ENCODE measurements at regions not wholly inside any gene's neighbourhood (a gene's known extent, or its start where the extent isn't known, plus 50 kb on each side); places are given as distances from the start of the nearest gene placed in this dataset.
A peak's percentile ranks its signal among the peaks of the same experiment; 100 is the strongest.

GRCh38 chr9:88800329-88800682, 191.0 kb upstream of the S1PR3 start:
- no peak for DNase-seq

- no peak for DNase-seq
These were observed 190.0 kb upstream of the S1PR3 start for GRCh38 chr9:88801214-88801796.

GRCh38 chr9:88802533-88802932, 188.7 kb upstream of the S1PR3 start:
- no peak for DNase-seq

GRCh38 chr9:88803546-88804253, 187.6 kb upstream of the S1PR3 start:
- peak; percentile 70 for DNase-seq

- DNase-seq = no peak
These were observed 187.0 kb upstream of the S1PR3 start for GRCh38 chr9:88804254-88804596.

GRCh38 chr9:88805217-88805943, 185.9 kb upstream of the S1PR3 start:
- DNase-seq = no peak

DNA sequence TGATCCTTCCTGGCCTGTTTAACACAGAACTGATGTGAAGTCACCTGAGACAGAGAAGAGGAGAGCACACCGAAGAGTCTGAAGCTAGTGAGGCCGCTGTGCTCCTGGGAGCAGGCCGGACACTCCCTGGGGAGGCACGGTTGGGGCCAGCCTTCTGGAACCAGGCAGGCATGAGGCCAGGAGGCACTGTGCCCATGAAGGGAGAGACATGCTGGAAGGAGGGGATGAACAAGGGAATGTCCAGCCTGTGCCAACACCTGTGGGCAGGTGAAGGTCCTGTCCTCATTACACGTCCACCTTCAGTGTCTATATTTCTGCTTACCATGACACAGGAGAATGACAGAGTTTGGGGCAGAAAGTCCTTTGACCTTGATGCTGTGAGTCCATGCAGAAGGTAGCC, 183.8 kb upstream of the S1PR3 start:
- no peak for DNase-seq

- DNase-seq = peak; percentile 40
These were observed 183.1 kb upstream of the S1PR3 start for GRCh38 chr9:88808019-88808656.

DNA sequence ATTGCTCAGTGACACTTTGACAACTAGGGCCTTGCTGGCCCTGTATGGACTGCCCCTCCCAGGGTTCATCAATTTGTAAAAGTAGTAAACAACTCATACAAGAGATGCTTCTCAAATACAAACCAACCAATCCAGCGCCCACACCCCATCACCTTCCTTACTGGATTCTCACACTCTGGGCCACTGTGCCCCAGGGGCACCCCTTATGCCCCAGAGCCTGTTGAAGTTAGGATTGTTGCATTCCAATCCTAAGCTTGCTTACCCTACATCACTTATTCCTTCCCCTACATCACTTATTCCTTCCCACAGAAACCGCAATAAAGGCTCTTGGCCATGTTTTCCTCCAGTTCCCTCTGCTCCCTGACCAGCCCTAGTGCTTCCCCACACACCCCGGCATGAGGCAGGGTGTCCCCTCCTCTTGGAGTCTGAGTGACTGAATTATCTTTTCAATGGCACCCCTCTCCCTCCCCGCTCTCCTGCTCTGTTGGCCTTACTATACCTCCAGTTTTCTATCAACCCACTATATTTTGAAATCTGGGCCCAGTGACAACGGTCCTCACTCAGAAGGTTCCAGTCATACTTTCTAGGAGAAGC, 182.4 kb upstream of the S1PR3 start:
- no peak for DNase-seq

GRCh38 chr9:88809355-88810161, 181.7 kb upstream of the S1PR3 start:
- DNase-seq = peak; percentile 52

GRCh38 chr9:88810826-88811225, 180.4 kb upstream of the S1PR3 start:
- DNase-seq = no peak

GRCh38 chr9:88811511-88811910, 179.8 kb upstream of the S1PR3 start:
- no peak for DNase-seq

DNA sequence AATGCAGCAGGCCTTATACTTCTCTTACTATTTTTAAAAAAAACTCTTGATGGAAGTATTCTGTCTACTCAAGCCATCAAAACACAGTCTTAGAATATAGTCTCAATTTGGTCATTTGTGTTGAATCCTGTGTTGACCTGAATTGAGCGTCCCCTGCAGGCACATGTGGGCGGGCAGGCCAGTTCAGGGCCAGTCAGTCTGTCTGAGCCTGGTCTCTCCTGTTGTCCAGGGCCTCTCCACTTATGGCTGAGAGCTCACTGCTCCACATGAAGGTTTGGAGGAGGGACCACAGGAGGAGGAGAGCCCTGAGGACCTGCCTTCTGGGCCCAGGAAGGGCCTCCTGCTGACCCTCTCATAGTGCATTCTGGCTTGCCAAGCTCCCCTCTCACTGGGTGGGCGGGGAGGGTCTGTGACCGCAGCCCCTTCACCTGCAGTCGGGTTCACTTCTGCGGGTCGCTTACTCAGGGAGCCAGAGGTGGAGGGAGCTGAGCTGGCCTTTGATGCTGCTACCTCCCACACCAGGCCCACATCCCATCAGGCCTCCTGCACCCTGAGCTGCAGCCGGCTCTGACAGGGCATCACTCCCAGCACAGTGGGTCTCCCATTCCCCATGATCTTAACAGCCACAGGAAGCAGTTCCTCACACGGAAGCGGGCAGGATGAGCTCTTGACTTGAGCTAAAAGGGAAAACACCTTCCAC, 178.2 kb upstream of the S1PR3 start:
- no peak for DNase-seq

GRCh38 chr9:88813638-88814209, 177.5 kb upstream of the S1PR3 start:
- DNase-seq = no peak

DNA sequence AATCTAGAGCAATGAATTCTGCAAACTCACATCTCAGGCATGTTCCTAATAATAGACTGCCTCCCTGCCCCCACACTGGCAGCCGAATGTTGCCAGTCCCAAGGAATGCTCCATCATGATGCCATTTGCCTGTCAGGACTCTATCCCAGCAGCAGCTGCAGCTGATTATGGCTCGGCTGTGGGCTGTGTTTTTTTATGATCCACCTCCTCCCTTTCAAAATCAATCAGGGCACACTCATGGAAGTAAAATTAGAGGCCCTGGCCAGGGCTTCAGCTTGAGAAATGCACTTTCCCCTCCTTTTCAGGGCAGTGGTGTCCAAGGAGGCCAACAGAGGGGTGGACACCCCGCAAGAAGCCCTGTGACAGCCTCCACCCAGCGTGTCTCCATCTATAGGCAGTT, 176.7 kb upstream of the S1PR3 start:
- peak; percentile 92 for DNase-seq

- peak; percentile 90 for DNase-seq
These were observed 175.1 kb upstream of the S1PR3 start for GRCh38 chr9:88816141-88816540.

DNA sequence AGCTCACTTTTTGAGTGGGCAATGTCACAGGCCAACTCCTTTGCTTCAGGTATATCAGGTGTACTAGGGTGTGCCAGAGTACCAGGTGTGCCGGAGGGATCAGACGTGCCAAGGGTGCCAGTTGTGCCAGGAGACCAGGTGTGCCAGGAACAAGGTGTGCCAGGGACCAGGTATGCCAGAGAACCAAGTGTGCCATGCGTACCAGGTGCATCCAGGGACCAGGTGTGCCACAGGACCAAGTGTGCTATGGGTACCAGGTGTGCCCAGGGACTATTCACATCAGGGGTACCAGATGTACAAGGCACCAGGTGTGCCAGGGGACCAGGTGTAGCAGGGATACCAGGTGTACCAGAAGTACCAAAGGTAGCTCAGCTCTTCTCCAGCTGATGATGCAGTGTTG, 174.7 kb upstream of the S1PR3 start:
- no peak for DNase-seq

- peak; percentile 48 for DNase-seq
These were observed 173.6 kb upstream of the S1PR3 start for GRCh38 chr9:88817628-88818027.

DNA sequence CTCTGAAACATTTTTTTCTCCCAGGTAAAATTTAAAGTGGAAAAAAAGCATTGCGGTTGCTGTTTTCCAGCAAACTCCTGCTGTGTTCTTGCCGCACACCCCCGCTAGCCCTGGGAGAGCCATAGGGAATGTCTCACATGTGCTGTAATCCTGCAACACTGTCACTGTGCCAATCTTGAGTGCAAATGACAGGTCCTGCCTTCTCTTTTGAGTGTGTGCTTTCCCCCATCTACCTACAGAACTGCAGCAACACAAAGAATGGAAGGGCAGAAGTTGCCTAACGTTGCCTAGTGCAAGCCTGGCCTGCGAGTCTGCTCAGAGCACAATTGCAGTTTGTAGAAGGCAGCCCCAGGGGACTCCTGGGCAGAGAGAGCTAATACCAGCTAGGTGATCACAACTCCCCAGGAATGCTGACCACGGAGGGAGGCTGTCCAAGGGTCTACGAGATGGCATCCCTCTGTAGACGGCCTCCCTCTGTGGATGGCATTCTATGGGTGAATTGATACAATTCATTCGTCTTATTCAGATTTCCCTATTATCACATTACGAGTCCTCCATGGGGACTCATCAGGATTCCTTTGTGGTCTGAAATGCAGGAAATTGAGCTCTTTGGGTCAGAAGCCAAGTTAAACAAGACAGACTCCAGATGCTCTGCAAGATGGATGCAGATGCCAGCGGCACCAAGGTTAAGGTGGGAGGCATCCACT, 172.6 kb upstream of the S1PR3 start:
- peak; percentile 89 for DNase-seq

GRCh38 chr9:88819476-88819875, 171.8 kb upstream of the S1PR3 start:
- no peak for DNase-seq

GRCh38 chr9:88820055-88820454, 171.2 kb upstream of the S1PR3 start:
- no peak for DNase-seq

Data from fibroblast of skin of right biceps (primary cell).